ENCODE measurements at regions not wholly inside any gene's neighbourhood (a gene's known extent, or its start where the extent isn't known, plus 50 kb on each side); places are given as distances from the start of the nearest gene placed in this dataset.
"Not testable (repeated sequence)": the region's sequence is repeated elsewhere in the genome, so short reads cannot be mapped to it uniquely, and the experiment has no call there.

DNA sequence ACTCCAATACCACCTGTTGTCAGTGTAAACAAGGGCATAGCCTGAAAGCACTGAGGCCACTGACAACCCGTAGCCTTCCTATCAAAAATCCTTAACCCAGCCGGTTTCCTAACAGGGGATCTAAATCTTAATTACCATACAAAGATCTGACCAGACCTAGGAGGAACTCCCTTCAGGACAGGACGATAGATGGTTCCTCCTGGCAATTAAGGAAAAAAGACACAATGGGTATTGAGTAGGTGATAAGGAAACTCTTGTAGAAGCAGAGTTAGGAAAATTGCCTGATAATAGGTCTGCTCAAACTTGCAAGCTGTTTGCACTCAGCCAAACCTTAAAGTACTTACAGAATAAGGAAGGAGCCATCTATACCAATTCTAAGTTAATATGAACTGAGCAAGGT, 1517.3 kb upstream of the RAG2 start:
- DNase-seq = not testable (repeated sequence)

DNA sequence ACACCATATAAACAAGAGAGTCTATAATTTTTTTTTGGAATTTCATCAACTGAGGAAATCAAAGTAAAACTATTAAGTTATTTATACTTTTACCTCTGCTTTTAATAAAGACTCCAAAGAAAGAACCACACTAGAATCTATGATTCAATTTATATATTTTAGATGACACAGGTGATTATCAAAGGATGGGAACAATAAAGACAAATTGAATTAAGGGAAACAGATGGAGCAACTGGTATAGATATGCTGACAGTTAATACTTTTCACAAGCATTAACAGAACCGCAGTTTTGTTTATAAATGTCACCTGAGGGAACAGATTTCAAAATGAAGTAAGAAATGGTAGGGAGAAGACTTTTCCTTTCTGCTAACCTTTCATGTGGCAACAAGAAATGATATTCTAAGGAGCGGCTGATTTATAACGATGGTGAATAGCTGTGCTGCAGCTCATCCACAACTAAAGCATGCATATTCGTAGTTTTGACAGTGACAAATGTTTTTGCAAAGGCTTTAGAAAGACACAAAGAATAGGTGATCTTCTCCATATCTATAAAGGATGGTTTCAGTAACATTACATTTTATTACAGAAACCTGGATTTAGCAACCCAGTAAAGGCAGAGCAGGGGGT, 1502.9 kb upstream of the RAG2 start:
- DNase-seq = no peak

DNA sequence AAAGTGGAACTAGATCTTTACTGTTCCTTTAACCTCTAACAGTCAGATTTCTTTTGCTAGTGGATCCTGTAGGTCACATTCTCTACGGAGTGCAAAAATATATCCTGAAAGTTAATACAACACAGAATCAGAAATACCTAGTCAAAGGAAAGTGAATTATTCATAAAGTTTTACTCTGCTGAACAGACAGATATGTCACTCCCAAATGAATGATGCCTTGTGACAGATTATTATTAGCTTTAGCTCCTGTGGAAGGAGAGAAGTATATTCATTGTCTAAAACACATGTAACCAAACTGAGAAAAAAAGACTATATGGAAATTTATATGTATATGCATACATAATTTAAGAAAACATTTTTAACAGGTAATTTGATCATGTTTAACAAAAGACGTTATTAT, 1497.2 kb upstream of the RAG2 start:
- no peak for DNase-seq

DNA sequence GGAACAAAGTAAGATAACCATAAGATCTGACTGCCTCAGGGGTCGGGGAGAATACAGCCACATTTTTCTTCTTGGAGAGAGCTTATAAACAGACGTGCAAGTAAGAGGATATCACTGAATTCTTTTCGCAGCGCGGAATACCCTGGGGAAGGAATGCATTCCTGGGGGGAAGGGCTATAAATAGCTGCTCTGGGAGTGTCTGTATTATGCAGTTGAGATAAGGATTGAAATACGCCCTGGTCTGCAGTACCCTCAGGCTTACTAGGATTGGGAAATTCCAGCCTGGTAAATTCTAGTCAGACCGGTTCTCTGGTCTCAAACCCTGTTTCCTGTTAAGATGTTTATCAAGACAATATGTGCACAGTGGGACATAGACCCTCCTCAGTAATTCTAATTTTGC, 1491.7 kb upstream of the RAG2 start:
- DNase-seq = peak; percentile 7

DNA sequence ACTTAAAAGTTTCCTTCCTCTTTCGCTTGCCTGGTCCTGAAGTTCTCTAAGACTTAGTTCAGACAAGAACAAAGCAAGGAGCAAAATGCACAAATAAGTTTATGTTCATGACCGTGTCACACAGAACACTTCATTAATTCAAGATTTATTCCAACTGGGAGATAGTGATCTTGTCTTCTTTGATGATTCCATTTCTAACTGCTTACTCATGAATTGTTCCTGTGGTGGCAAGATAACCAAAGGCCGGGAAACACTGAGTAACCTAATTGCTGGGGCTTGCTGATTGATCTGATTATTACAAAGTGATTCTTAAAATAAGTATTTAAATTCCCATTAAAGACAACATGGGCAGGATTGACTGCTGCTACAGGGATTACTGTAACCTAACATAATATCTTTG, 1462.9 kb upstream of the RAG2 start:
- DNase-seq = no peak

DNA sequence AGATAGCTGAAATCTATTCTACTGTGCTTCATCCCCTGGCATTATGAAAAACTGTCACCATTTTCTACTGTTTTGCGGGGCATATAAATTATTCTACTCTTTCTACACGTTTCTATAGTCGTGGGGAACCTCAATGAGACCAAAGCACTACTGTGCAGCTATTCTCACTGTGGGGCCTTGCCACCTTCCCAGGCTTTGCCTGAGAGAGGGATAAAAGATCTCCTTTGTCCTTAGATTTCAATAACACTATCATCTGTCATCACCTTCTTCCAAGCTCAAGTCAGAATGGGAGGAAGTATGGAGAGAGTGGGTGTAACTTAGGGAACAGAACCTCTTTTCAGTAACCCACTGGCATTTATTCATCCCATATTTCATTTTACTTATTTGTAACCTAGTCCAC, 1462.1 kb upstream of the RAG2 start:
- no peak for DNase-seq

DNA sequence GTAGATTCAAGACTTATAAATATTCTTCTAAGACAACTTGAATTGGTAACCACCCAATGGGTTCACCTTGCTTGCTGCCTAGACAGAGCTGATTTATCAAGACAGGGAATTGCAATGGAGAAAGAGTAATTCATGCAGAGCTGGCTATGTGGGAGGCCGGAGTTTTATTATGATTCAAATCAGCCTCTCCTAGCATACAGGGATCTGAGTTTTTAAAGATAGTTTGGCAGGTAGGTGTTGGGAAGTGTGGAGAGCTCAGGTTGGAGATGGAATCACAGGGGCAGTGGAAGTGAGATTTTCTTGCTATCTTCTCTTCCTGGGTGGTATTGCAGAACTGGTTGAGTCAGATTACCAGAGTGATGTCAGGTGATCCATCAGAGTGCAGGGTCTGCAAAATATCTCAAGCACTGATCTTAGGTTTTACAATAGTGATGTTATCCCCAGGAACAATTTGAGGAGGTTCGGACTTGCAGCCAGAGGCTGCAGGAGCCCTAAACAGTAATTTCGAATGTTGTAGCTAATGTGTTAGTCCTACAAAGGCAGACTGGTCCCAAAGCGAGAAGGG, 1448.6 kb upstream of the RAG2 start:
- no peak for DNase-seq

DNA sequence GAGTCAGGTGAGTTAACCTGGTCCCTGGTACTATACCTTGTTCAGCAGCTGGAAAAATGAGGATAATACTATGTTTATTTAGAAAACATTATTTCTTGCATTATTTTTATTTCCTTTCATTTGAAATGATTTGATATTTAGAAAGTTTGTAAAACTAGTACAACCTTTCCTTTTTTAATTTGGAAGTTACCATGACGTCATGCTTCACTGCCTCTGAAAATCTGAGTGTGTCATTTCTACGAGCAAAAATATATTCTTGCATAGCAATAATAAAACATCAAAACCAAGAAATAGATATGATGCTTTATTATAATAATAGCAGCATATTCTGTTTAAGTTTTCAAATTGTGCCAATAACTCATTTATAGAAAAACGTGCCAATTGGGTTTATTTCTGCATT, 1445.0 kb upstream of the RAG2 start:
- no peak for DNase-seq

DNA sequence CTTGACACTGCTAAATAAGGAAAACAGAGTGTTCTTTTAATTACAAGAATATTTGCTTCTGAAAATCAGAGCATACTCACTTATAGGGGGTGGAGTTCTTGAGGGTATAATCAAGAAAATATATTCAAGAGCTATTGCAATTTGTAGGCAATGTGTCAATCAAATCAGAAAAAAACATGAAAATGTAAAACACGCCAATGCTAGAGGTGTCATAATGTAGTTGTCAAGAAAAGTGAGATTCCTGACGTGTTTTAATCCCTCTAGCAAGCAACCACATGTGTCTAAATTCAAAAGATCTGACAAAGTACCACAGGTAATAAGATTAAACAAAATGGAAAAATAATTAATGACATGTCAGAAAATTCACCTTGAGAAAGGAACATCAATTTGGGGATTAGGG, 1440.7 kb upstream of the RAG2 start:
- no peak for DNase-seq

DNA sequence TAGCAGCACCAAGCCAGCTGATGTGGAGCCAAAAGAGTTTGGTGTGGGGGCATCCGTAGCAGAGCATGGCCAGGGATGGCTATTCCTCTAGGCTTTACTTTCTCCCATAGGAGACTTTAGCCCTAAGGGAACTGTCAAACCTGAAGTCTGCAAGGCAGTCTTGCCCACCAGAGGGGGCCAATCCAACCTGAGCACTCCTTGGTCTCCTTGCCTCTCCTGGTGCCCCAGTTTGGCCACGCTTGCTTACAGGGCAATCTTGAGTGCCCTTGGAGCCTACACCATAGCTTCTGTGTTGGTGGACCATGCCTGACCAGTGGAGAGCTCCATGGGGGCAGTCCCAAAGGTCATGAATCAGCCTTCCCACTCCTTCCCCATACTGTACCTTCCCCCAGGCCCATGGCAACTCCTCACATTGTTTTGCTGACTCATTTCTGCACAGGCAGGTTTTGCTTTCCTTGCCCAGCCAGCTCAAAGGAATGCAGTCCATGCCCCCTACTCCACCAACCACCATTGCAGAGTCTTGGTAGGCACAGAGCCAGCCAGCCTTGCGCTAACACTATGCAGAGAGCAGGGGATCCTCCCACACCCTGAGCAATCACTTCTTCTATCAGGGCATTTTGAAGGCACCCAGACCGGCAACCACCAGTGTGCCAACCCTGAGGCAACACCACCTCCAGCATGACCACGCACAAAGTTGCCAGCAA, 1421.2 kb upstream of the RAG2 start:
- DNase-seq = no peak

DNA sequence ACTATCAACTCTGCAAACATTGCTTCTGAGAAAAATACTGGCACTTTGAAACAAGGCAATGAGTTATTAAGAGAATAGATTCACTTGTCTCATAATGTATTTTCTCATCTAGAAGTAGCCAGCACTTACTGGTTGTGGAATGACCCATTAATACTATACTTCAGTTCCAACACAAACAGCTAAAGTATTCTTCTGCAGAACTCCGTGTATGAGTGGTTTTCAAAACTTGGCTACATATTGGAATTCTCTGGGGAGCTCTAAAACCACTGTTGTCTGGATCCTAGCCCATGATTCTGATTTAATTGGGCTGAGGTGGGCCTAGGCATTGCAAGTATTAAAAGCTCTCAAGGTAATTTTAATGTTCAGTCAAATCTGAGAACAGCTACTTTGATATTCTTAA, 1416.4 kb upstream of the RAG2 start:
- no peak for DNase-seq

DNA sequence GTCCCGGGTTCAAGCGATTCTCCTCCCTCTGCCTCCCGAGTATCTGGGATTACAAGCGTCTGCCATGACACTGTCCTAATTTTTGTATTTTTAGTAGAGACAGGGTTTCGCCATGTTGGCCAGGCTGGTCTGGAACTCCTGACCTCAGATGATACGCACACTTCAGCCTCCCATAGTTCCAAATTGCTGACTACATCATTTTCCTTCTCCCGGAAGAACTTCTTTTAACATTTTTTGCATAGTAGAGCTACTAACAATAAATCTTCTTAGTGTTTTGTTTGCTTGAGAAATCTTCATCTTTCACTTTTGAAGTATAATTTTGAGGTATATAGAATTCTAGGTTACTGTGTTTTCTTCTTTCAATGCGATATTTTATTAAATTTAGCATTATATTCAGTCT, 1415.1 kb upstream of the RAG2 start:
- DNase-seq = no peak

DNA sequence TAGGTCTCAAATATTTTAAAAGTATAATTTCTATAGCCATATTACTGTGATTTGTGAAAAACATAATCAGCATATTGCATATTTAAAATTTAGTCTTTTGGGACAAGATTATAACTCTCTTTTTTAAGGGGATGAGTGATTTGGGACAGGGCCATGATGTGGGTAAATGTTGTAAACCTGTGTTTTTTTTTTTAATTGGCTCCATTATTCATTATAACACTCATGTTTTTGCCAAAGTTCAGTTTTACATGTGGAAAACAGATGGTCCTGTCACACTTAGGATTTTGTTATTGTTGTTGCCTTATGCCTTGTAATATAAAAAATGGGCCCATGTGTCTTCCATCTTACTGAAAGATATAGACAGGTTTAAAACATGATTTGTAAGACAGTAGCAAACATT, 1413.5 kb upstream of the RAG2 start:
- no peak for DNase-seq

DNA sequence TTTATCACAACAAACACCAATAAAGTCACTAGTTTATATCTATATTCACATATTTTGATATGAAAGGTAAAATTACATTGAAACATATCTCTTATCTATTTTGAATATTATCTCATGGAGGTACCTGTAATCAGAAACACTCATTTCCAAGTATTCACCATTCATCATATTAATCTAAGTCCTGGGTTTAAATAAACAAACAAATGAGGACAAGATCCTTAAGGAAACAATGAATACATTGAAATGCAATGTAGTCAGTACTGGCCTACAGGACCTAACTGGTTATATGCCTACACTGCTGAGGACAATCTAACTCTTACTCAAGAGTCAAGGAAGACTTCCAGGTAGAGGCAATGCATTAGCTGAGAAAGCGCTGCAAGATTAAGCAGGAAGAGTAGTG, 1411.9 kb upstream of the RAG2 start:
- no peak for DNase-seq

DNA sequence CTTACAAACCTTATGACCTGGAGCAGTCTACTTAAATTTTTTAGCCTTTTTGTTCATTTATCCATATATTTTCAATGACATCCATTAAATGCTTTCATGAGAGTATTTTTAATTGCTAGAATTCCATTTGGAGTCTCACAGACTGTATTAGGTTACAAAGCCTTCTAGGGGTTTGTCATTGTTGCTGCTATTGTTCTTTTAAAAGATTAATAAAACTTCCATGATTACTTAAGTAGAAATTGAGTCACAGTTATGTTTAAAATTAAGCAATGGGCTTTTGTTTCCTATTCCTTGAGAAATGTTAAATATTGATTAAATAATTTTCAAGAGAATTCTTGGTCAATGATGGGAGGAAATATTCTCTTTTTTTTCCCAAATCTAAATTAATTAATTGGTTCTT, 1408.4 kb upstream of the RAG2 start:
- no peak for DNase-seq

DNA sequence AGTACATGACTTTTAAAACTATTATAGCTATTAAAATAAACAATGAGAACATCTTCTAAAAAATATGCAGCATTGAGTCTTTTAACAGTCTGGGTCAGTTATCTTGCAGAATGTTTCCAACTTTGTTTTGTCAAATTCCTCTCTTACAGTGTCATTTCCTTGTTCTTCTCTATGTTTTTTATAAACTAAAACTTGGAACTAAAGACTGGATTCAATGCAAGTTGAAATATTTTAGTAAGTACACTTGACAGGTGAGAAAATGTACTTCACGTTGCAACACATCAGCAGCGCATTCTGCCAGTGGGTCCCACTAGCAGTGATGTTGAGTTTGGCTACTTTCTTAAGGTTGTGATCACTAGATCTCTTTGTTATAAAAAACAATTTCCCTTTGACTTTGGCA, 1407.6 kb upstream of the RAG2 start:
- no peak for DNase-seq

DNA sequence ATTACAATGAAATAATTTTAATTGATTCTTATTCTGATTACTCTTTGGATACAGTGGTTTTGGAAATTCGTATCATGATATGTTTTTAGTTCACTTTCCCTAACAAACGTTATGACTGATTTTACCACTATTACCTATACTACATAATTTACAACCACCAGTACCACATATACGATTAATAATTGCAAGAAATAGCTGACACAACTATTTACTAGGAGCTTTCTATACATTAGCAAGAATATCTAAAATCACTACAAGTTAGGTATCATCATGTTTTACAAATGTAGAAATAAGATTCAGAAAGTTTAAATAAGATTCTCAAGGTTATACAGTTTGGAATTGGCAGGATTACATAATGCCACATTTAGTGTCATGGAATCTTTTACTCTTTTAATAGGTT, 1401.1 kb upstream of the RAG2 start:
- no peak for DNase-seq

DNA sequence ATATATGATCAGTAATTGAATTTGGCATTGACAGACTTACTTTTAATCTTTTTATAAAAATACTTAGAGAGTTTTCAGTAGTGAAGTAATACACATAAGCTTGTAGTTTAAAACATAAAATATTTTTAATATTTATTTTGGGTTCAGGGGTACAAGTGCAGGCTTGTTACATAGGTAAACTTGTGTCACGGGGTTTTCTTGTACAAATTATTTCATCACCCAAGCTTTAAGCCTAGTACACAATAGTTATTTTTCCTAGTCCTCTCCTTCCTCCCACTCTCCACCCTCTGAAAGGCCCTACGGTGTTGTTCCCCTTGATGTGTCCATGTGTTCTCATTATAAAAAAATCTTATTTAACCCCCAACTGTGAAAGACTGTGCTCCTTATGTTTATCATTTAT, 1397.8 kb upstream of the RAG2 start:
- no peak for DNase-seq

DNA sequence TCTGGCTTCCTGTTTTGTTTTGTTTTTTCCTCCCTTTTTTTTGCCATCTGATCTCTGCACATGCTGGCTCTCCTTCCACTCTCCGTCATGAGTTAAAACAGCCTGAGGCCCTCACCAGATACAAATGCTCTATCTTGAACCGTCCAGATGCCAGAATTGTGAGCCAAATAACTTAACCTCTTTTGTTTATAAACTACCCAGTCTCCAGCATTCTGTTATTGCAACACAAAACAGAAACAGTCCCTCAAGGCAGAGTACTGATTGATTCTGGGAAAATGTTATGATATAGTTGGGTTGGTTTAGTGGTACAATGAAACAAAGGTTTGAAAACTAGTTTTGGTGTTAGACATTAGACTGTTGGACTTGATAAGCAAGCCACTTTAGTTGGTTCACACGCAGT, 1390.0 kb upstream of the RAG2 start:
- DNase-seq = peak; percentile 21

DNA sequence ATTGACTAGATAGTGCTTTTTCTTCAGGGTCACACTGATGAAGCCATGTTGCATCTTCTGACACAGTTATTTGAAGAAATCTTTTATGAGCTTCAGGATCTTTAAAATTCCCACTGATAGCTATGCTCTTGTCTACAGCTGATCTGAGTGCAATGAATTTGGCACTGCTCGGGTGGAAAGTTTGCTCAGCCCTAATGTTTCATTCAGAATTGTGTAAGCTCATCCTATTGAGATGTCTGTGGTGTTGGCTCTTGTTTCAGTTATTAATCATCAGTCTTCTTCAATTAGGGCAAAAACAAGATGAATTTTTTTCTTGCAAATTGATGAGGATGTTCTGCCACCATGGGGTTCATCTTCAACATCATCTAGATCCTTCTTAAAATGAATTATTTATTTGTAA, 1387.0 kb upstream of the RAG2 start:
- no peak for DNase-seq

DNA sequence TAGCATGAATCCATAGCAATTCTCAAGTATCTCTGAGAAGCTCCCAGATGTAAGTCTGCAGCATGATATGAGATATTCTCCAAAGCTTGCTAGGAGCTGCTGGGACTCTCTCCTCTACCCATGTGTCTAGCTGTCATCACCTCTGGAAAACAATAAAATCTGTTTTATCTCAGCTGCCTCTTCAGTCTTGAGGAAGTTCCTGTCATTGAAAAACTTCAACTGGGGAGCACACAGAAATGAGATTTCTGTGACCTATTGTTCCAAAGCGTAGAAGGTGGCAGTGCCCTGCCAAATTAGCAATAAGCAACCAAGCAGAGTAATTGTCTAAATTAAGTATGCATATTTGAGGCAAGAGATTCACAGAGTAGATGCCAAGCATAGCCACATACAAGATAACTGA, 1380.6 kb upstream of the RAG2 start:
- no peak for DNase-seq

DNA sequence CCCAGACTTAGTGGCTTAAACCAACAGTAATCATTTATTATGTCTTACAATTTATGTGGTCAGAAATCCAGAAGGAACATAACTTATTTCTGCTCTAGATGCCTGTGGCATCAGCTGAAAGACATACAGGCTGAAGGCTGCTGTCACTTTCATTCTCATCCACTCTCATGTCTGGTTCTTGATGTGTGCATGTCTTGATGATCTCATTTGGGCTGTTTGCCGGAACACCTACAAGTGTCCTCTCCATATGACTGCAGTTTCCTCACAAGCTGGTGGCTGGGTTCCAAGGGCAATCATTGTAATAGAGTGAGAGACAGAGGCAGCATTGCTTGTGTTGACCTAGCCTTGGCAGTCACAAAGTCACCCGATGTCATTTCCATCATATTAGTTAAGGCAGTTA, 1375.9 kb upstream of the RAG2 start:
- no peak for DNase-seq

DNA sequence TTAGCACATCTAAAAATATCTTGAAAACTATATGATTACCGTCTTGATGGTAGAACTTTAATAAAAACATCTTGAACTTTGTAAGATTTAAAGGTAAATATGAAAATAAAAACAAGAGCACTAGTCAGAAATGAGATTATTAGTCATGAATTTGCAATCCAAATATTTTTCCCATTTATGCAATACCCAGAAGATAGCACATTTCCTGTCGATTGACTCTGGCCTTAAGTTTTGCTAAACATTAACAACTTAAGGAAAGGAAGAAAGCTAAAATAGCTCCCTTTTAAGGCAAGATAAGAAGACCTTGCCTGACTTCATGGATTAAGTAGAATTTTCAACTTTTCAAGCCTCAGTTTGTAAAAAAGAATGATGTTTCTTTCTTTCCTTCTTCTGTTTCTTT, 1374.7 kb upstream of the RAG2 start:
- no peak for DNase-seq

DNA sequence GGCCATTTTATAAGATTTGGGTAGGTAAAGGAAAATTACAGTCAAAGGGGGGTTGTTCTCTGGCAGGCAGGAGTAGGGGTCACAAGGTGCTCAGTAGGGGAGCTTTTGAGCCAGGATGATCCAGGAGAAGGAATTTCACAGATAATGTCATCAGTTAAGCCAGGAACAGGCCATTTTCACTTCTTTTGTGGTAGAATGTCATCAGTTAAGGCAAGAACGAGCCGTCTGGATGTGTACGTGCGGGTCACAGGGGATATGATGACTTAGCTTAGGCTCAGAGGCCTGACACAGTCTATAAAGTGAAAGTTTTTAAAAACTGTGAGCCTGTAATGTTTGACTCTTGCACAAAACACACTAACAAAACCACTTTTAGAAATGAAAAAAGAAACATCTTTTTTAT, 1371.3 kb upstream of the RAG2 start:
- not testable (repeated sequence) for DNase-seq

DNA sequence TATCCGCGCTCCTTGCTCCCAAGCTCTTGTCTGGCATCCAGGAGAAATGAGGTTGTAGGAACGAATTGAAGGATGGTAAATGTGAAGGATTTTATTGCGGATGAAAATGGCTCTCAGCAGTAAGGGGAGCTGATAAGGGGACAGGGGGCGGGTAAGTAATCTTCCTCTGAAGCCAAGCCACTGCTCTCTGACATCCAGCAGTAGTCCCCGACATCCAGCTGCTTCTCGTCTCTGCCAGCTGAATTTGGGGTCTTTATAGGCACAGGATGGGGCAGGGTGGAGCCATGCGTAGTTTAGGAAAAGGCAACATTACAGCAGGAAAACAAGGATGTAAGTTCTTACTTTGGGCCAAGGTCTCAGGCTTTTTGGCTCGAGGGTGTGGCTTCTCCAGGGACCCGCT, 1370.1 kb upstream of the RAG2 start:
- no peak for DNase-seq

Data from amniotic stem cell (primary cell).